Stimulated activated CD4-positive, alpha-beta T cell treated with anti-CD3 and anti-CD28 coated beads, Interleukin-2, amount 100 ng/mL, for 48 hours (primary cell): ENCODE measurements at regions not wholly inside any gene's neighbourhood (a gene's known extent, or its start where the extent isn't known, plus 50 kb on each side); places are given as distances from the start of the nearest gene placed in this dataset.
"Not testable (repeated sequence)": the region's sequence is repeated elsewhere in the genome, so short reads cannot be mapped to it uniquely, and the experiment has no call there.

Experiments
- DNase-seq, 2 donors: peaks; one replicate each; pipeline ENCODE4 v3.0.0-alpha.2; 2020

DNA sequence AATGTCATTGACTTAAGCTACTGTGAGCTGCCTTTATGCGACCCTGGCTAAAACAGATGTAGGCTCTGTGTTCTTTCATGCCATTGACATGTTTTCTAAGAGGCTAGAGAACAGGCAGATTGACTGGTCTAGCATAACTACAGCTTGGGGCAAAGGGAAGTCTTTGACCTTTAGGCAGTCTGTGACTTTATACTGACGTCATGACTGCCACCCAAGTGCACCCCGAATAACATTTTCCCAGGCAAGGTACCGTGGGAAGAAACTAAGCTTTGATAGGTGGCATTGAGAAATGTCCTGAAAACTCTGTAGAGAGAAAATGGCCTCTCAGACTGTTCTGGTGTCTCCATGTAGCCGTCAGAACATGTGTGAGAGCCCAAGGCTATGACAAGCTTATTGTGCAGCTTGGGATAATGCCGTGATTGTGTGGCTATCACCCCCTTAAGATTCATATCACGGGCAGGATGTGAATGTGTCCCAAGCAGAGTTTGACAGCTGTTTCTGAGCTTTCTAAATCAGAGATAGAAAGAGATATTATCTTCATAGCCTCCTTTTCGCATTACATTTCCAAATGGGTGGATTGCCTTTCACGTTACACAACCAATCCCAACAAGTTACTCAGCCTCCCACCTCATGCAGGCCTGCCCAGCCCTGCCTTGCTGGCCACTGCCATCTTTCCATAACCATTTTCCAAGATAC is 672.2 kb upstream of the ACVR2A start:
- DNase-seq, result no peak

- no peak for DNase-seq
Observed at GRCh38 chr2:147171941-147172340, 672.9 kb upstream of the ACVR2A start.

DNA sequence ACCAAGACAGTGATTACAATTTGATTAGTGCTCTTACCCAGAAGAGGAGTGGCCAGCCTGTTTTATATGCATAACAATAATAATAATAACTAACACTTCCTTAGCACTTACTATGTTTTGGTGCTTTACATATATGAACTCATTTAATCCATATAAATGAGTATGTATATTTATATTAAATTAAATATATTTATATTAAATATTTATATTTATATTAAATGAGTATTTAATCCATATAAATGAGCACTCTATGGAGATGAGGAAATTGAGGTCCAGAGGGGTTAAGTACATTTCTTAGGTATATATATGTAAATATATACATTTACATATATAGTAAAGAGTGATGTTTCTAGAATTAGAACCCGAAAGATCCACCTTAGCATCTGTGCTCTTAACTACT is 673.9 kb upstream of the ACVR2A start:
- no peak for DNase-seq

DNA sequence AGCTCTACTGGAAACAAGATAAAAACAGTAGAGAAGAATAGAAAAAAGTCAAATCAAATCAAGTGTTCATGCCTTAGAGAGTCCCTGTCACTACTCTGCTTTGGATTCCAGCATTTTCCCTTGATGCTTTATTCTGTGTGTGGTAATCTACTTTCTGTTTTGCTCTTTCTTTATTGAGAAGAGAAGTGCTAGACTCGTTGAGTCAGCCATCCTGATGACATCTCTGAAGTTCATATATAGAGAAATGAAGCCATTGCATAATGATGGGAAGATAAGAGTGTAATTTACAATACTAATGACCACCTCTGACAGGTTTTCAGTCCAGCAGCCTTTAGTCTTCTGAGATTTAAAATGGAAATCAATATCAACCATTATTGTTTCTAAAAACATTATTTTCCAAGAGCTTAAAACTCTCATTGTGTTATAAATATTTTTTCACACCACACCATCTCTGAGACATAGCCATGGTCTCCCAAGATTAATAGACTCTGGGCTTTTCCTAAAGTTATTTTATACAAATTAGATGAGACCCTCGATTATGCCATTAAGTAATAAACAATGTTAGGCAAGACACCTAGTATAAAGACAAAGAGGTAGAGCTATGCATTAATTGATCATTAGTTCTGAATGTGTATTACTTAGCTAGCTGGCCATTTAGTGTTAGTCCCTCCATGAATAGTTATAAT is 679.0 kb upstream of the ACVR2A start:
- no peak for DNase-seq

- DNase-seq, result no peak
Observed at GRCh38 chr2:147164563-147164962, 680.3 kb upstream of the ACVR2A start.

DNA sequence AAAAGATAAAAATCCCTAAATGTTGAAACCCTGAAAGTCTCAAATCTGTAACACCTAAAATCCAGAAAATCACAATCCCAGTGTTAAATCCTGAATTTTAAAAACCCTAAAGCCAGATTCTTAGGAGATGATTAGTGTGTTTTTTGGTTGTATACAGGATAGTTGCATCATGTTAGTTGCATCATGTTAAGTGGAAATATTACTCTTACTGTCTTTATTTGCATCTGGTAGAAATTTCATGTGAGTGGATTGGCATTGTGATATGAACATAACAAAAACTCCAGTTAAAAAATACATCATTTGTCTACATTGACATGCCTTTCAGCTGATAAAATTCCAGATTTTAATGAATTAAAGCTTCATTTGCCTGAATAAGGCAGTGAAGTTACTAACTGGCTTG is 683.1 kb upstream of the ACVR2A start:
- DNase-seq, result no peak

DNA sequence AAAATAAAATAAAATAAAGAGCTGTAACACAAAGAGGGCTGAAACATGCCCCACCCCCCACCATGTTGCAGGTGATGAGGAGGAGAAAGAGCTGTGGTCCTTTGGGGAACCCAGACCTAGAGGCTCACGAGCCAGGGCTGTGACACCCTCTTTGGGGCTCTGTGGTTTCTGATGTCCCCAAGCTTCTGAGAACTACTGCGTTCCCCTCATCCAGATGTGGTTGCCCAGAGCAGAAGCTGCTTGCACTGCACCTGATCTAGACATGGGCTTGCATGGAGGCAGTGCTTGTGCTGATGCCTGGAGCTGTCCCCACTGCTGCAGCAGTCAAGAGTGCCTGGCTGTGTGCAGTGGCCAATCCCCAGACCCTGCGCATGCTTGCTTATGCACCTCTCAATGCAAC is 687.9 kb upstream of the ACVR2A start:
- no peak for DNase-seq

- no peak for DNase-seq
Observed at GRCh38 chr2:147150241-147150635, 694.6 kb upstream of the ACVR2A start.

- no peak for DNase-seq
Observed at GRCh38 chr2:147149575-147150240, 695.1 kb upstream of the ACVR2A start.

GRCh38 chr2:147147802-147148201 is 697.0 kb upstream of the ACVR2A start:
- no peak for DNase-seq

GRCh38 chr2:147141930-147142329 is 702.9 kb upstream of the ACVR2A start:
- DNase-seq, result no peak

GRCh38 chr2:147139732-147140131 is 705.1 kb upstream of the ACVR2A start:
- DNase-seq, result not testable (repeated sequence)

DNA sequence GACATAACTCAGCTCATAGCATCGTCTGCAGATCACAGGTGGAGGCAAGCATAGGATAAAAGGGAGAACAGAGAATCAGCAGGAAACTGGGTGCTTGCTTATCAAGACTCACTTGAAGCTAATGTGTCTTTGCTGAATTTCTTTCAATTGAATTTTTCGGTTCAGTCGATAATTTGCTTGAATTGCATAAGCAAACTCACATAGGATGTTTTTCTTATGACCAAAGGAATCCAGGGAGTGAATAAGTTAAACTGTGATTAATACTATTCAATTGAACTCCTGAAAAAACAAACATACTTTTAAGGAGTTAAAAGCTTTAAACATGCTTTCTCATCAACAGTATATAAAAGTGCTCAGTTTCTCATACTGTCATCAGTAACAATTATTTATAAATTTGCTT is 707.1 kb upstream of the ACVR2A start:
- DNase-seq, result no peak

DNA sequence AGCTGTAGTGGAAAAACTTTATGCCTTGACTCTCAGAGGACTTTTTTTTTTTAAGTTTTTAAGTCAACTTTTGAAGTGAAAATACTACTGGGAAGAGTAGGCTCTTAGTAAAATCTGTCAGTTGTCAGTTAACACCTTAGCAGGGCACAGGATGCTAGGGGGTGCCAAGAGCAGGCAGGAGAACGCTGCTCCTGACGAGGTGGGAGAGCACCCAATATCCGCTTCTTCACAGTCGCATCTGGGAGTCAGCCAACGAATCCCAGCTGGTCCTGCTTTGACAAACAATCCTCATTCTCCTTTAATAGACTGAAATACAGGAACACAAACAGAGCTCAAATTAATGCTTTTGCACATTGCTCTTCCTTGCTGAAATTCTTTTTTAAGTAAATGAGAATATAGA is 709.5 kb upstream of the ACVR2A start:
- DNase-seq, result no peak

DNA sequence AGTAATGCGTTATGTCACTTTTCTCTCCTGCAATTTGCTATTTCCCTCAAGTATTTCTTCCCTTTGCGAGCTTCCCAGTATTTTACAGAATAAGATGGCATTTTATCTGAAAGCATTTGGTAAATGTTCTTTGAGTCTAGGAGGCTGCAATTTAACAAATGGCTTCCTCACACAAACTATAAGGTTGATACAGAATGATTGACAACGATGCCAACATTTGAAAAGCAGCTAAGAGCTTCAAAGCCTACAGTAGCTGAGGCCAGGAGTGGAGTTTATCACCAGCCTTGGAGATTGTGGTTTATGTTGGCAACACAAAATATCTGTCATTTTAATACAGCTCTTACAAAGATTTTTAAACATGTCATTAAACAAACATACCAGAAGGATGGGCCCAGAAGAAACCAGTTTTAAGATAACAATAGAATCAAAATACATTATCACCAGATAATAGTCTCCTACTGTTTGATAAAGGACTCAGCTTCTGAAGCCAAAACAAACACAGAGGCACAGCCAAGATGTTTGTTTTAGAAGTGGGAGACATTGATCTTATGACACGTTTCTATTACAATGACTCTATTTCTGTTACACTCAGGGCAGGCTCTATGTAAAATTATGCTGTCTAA is 711.4 kb upstream of the ACVR2A start:
- DNase-seq, result no peak

DNA sequence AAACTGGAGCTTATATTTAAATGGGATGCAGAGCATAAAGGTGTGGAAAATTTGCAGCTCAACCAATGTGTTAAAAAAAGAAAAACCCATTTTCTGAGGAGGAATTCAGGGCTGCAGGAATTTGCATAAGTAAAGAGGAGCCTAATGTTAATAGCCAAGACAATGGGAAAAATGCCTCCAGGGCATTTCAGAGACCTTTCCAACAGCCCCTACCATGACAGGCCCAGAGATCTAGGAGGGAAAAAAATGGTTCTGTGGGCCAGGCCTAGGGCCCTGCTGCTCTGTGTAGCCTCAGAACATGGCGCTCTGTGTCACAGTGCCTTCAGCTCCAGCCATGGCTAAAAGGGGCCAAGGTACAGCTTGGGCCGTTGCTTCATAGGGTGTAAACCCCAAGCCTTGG is 719.7 kb upstream of the ACVR2A start:
- no peak for DNase-seq

DNA sequence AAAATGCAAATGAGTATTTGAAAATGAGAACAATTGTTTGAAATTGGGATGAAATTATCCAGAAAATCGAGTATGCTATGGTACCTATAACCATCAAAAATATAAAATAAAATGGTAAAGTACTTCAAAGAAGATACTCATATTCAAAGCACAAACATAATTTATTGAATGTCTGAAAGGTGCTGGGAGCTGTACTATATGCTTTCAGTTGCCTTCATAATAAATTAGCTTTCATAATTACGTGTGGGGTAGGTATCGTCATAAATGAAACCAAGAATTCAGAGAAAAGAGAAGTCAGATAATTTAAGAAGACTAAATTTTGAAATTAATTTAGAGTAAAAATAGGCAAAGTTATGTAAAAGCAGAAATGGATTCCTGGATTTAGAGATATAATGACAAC is 721.9 kb upstream of the ACVR2A start:
- no peak for DNase-seq

GRCh38 chr2:147110962-147111361 is 733.9 kb upstream of the ACVR2A start:
- no peak for DNase-seq

DNA sequence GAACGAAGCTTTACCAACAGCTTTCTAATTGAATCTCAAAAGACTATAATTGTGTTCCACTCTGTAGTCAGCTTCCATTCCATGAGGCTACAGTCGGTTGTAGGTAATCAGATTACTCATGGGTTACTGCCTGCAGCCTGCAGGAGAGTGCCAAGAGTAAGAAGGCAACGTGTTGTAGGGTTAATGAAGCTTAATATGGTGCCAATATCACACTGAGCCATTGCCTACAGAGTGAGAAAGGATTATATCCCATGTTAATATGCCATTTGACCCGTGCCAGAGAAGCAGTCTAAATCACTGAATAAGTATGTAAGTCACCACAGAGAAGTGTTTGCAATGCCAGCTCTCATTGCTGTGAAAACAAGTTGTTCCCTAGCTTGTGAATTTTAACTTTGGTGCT is 734.5 kb upstream of the ACVR2A start:
- no peak for DNase-seq

DNA sequence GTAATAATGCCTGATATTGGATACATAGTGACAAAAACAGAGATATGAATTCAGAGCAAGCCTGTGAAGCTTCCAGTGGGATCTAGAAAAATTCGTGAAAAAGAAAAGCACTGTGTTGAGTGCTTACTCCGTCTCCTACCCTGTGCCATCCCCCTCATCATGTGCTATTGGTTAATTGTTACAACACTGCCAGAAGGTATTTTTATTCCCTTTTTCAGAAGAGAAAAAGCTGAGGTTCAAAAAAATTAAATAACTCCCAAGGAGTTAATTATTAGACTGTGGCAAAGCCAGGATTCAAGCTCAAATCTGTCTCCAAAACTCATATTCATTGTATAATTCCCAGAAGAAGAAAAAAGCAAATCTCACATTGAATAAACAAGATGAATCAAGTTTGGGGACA is 735.5 kb upstream of the ACVR2A start:
- no peak for DNase-seq

GRCh38 chr2:147108548-147108947 is 736.3 kb upstream of the ACVR2A start:
- DNase-seq, result no peak

DNA sequence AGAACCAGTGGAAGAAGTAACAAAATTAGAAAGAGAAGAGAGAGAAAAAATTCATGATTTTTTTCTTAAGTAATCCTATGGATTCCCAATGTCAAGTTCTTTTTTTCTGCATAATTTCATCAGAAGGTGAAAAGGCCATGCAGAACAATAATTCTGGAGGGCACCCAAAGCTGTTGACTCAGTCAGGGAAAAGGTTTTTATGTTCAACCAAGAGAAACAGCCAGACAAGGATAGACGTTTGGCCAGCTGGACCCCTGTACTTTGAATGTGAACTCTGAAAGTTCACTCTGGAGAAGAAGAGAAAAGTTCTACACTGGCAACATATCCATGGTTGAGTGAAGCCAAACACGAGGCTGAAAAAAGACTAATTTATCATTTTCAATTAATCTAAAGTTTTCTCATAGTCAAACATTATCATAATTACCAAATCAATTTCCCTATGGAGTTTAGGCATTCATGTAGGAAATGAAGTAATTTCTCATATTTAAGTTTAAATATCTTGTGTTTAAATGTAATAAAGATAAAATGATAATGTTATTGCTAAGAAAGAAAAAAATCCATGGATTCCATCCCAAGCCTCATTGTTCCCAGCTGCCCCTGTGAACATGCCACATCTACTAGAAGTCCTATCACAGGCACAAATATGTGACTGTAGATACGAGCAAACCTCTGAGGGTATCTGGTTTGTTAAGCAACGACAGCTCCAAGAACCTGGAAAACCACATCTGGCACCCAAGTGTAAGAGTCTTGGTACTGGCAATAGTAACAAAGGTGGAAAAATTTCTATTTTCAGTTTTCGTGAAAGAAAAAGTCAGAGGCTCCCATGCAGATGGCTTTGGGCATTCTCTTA is 742.7 kb upstream of the ACVR2A start:
- no peak for DNase-seq
